ENCODE measurements at regions not wholly inside any gene's neighbourhood (a gene's known extent, or its start where the extent isn't known, plus 50 kb on each side); places are given as distances from the start of the nearest gene placed in this dataset.
A peak's percentile ranks its signal among the peaks of the same experiment; 100 is the strongest.

DNA sequence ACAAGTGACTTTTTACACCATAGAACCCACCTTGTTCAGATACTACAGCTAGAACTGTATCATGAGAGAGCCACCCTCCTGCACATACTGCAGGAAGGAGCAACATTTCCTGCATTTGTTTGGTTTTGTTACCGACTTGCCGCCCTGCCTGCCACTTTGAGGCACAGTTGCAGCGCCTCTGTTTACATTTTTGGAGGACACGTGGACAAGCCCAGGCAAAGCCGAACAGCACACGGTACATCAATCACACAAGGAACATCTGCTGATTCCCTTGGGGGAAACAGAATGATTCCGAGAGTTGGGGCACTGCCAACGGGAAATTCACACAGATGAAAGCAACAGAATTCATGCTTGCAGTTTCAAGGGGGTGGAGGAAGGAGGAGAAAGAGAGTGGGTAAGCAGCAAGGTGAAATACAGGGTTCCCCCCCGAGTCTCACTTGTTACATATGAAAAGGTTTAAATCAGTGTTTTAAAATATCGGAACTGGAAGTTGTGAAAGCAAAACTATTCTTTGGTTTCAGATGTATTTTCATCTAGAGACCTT lies 110.7 kb downstream of the BTG1 start:
- ATAC-seq (replicated peaks) (peak; percentile 46), DNase-seq (peak; percentile 29 to 39 (median 35))
- peak overlapping the region; percentile 89 to 92 for H3K4me3 Mint-ChIP-seq
- peak overlapping the region; percentile 98 to 99 for H3K27ac Mint-ChIP-seq
- no peaks in the 10 kb centered on the region for H3K36me3 Mint-ChIP-seq (ENCODE audit: insufficient read depth)
- no peaks in the 10 kb centered on the region for H3K9me3 Mint-ChIP-seq
- H3K4me1 Mint-ChIP-seq (ENCODE audit: low read depth in 2 of 2) = peaks cover 58 to 75% of the 10 kb centered on the region in 2 donors
- H3K27me3 Mint-ChIP-seq = no peaks in the 10 kb centered on the region

GRCh38 chr12:92034083-92034482 lies 111.6 kb downstream of the BTG1 start:
- Mint-ChIP-seq H3K9me3 (no peaks in the 10 kb centered on the region), H3K27ac (peak overlapping the region; percentile 98 to 99), H3K4me3 (peak overlapping the region in 1 of 2 donors; percentile 92), H3K4me1 (ENCODE audit: low read depth in 2 of 2) (peaks cover 66 to 83% of the 10 kb centered on the region in 2 donors), H3K36me3 (ENCODE audit: insufficient read depth) (no peaks in the 10 kb centered on the region), H3K27me3 (no peaks in the 10 kb centered on the region)
- DNase-seq = no peak
- no peak for ATAC-seq (replicated peaks)

DNA sequence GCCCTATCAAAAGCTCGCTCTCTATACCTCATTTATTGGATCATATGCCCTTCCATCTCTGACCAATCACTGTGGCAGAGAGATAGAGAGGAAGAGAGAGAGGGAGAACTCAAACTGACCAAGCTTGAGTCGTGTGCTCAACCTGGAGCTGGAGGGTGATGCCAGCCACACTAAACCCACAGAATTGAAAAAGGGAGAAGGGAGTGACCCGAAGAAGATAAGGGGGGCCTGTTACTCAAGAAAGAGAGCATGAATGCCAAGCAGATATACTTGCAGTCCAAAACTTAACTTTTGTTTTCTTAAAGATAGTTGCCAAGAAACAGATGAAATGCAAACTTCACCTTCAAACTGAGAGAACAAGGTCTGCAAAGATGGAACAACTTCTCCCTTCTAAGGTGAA lies 112.7 kb downstream of the BTG1 start:
- DNase-seq (no peak), ATAC-seq (replicated peaks) (no peak)
- Mint-ChIP-seq H3K27ac (peak overlapping the region; percentile 83 to 99), H3K4me1 (ENCODE audit: low read depth in 2 of 2) (peaks cover 67 to 86% of the 10 kb centered on the region in 2 donors), H3K36me3 (ENCODE audit: insufficient read depth) (no peaks in the 10 kb centered on the region), H3K4me3 (peak overlapping the region; percentile 35 to 36), H3K9me3 (no peaks in the 10 kb centered on the region), H3K27me3 (no peaks in the 10 kb centered on the region)

DNA sequence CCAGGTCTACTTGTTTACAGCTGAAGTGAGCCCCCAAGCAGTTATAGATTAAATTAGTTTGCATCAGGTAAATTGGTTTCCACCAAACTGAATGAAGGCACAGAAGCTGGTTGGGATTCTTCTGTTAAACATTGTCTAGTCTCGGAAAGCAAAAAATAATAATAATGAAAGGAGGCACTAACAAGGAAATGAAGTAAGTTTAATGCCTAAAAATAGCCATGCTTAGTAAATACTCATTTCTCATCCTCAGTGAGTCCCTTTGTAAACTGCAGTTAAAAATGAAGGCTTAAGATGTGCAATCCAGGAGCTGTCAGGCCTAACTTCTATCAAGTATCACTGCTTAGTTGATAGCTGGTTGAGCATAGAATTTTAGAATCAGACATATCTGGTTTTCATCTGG lies 113.5 kb downstream of the BTG1 start:
- ATAC-seq (replicated peaks) = no peak
- Mint-ChIP-seq H3K4me3 (peak overlapping the region; percentile 44 to 75), H3K27me3 (no peaks in the 10 kb centered on the region), H3K4me1 (ENCODE audit: low read depth in 2 of 2) (peaks cover 65 to 84% of the 10 kb centered on the region in 2 donors), H3K36me3 (ENCODE audit: insufficient read depth) (no peaks in the 10 kb centered on the region), H3K9me3 (no peaks in the 10 kb centered on the region), H3K27ac (peak overlapping the region; percentile 83 to 99)
- DNase-seq = no peak

DNA sequence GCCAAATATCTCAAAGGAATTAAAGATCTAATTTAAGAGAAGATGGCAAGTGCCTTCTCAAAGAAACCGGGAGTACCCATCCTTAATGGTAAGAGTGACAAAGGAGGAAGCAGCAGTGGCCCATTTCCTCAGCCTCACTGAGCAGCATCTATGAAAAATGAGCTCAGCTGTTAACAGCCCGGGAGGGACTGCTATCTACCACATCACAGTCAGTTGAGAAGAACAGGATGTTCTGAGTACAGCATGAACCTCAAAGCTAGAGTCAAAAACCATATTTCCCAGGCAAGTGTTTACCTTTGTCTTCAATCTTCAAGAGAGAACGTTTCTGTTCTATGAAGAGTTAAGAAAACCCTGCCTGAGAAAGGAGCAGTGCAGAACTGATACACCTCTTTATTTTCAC lies 115.0 kb downstream of the BTG1 start:
- H3K4me3 Mint-ChIP-seq = peak overlapping the region; percentile 64 to 75
- peaks cover 56 to 77% of the 10 kb centered on the region in 2 donors for H3K4me1 Mint-ChIP-seq (ENCODE audit: low read depth in 2 of 2)
- H3K9me3 Mint-ChIP-seq = no peaks in the 10 kb centered on the region
- H3K27me3 Mint-ChIP-seq = no peaks in the 10 kb centered on the region
- DNase-seq (peak; percentile 54 to 56 (median 54)), ATAC-seq (replicated peaks) (peak; percentile 92)
- H3K27ac Mint-ChIP-seq = peak overlapping the region; percentile 83 to 99
- H3K36me3 Mint-ChIP-seq (ENCODE audit: insufficient read depth) = no peaks in the 10 kb centered on the region

DNA sequence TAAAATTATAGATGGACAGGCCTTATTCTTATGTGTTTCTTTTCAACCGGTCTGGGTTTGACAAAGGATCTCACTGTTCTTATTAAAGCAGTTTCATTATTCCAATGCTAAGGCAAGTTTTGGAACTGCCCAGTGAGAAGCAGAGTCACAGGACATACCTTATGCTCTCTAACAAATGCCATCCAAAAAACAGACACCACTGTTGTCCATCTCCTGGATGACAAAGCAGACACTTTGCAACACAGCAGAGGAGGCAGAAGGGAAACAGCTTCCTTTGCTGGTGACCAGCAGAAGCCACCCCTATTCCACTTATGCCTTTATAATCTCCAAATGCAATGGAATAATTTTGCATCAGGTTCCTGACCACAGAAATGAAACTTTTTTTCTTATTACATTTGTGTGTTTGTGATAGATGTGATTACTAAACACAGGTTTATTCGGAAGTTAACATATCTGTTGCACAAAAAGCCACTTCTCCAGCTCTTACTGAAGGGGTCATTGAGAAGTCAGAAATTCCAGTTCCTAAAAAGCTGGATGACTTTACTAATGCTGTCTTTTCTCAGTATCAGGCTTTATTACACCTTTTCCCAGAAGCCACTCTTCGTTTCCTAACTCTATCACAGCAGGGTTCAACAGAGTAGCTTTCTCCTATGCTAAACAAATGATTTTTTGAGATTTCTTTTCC lies 115.6 kb downstream of the BTG1 start:
- peak overlapping the region; percentile 83 to 99 for H3K27ac Mint-ChIP-seq
- DNase-seq = no peak
- peaks cover 51 to 71% of the 10 kb centered on the region in 2 donors for H3K4me1 Mint-ChIP-seq (ENCODE audit: low read depth in 2 of 2)
- no peaks in the 10 kb centered on the region for H3K9me3 Mint-ChIP-seq
- ATAC-seq (replicated peaks) = peak; percentile 1
- peak overlapping the region; percentile 64 to 75 for H3K4me3 Mint-ChIP-seq
- H3K27me3 Mint-ChIP-seq = no peaks in the 10 kb centered on the region
- H3K36me3 Mint-ChIP-seq (ENCODE audit: insufficient read depth) = no peaks in the 10 kb centered on the region

DNA sequence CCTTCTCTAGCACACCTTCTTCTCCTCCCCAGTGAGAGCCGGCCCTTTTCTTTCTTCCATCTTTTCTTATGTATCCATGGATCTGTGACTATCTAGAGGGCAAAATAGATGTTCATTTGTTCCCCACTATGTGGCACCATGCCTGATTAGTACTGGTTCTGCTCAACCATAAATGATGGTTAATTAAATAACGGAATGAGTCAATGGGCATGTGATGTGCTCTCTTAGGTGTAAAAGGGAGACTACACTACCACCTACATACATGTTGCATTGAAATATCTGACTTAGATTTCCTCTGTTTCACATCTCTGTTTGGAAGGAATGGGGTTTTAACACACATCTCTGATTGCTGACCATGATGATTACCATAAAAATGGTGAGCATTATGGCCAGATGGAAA lies 116.5 kb downstream of the BTG1 start:
- DNase-seq (no peak), ATAC-seq (replicated peaks) (no peak)
- H3K27me3 Mint-ChIP-seq = no peaks in the 10 kb centered on the region
- no peaks in the 10 kb centered on the region for H3K9me3 Mint-ChIP-seq
- H3K4me1 Mint-ChIP-seq (ENCODE audit: low read depth in 2 of 2) = peaks cover 45 to 62% of the 10 kb centered on the region in 2 donors
- H3K36me3 Mint-ChIP-seq (ENCODE audit: insufficient read depth) = no peaks in the 10 kb centered on the region
- peak overlapping the region in 1 of 2 donors; percentile 75 for H3K4me3 Mint-ChIP-seq
- H3K27ac Mint-ChIP-seq = peak overlapping the region; percentile 83 to 99

DNA sequence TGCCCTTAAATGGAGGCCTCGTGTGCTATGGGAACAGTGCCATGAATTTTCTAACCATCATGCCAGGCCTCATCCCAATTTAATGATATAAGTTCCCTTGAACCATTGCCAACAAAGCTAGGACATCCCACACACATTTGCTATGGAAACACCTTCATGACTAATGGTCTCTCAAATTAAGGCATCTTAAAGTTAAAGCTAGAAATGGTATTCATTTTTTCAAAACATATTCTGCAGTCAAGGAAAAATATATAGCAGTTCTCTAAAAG lies 117.3 kb downstream of the BTG1 start:
- H3K4me3 Mint-ChIP-seq = no peak overlapping the region
- no peaks in the 10 kb centered on the region for H3K9me3 Mint-ChIP-seq
- H3K27me3 Mint-ChIP-seq = no peaks in the 10 kb centered on the region
- H3K27ac Mint-ChIP-seq = peak overlapping the region; percentile 83 to 99
- no peaks in the 10 kb centered on the region for H3K36me3 Mint-ChIP-seq (ENCODE audit: insufficient read depth)
- ATAC-seq (replicated peaks) (no peak), DNase-seq (no peak)
- H3K4me1 Mint-ChIP-seq (ENCODE audit: low read depth in 2 of 2) = peaks cover 42 to 57% of the 10 kb centered on the region in 2 donors

DNA sequence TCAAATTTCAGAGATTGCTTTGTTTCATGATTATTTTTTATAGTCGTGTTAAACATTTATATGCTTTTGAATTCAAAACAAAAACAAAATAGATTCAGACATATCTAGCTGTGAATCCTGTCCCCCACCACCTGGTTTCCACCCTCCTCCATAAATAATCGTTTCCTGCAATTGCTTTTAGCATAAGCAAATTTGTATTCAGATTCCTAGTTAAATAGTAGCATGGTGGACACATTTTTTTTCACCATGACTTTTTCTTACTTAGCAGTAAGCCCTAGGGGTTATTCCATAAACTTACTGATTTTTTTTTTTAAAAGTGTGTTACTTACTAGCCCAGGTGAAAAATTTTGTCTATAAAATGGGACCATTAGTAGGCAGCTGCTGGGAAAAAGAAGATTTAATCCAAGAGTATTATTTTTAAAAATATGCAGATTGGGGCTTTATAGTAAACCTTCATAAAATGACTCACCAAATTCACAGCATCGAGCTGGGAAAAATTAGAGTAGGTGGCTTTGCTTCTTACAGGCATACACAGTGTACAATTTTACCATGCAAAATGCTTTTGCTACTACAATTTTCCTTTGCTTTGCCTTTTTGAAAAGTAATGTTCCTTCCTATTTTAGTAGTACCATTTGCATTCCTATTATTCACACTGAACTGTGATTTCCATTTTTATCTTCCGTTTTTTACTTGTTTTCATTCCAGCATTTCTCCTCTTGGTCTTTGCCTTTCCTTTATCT lies 117.8 kb downstream of the BTG1 start:
- ATAC-seq (replicated peaks) (no peak), DNase-seq (no peak)
- H3K4me1 Mint-ChIP-seq (ENCODE audit: low read depth in 2 of 2) = peaks cover 41 to 55% of the 10 kb centered on the region in 2 donors
- H3K27me3 Mint-ChIP-seq = no peaks in the 10 kb centered on the region
- no peak overlapping the region for H3K4me3 Mint-ChIP-seq
- H3K9me3 Mint-ChIP-seq = no peaks in the 10 kb centered on the region
- peak overlapping the region; percentile 2 to 99 for H3K27ac Mint-ChIP-seq
- peaks cover 3% of the 10 kb centered on the region for H3K36me3 Mint-ChIP-seq (ENCODE audit: insufficient read depth)

GRCh38 chr12:92027243-92027642 lies 118.4 kb downstream of the BTG1 start:
- H3K4me1 Mint-ChIP-seq (ENCODE audit: low read depth in 2 of 2) = peaks cover 38 to 49% of the 10 kb centered on the region in 2 donors
- peaks cover 3% of the 10 kb centered on the region for H3K36me3 Mint-ChIP-seq (ENCODE audit: insufficient read depth)
- no peaks in the 10 kb centered on the region for H3K9me3 Mint-ChIP-seq
- no peaks in the 10 kb centered on the region for H3K27me3 Mint-ChIP-seq
- H3K4me3 Mint-ChIP-seq = peak overlapping the region in 1 of 2 donors; percentile 49
- ATAC-seq (replicated peaks) = no peak
- peak overlapping the region; percentile 2 to 10 for H3K27ac Mint-ChIP-seq
- DNase-seq = no peak

GRCh38 chr12:92025462-92026207 lies 120.0 kb downstream of the BTG1 start:
- no peaks in the 10 kb centered on the region for H3K27me3 Mint-ChIP-seq
- H3K4me3 Mint-ChIP-seq = no peak overlapping the region
- ATAC-seq (replicated peaks) (no peak), DNase-seq (no peak)
- no peaks in the 10 kb centered on the region for H3K9me3 Mint-ChIP-seq
- peaks cover 30 to 38% of the 10 kb centered on the region in 2 donors for H3K4me1 Mint-ChIP-seq (ENCODE audit: low read depth in 2 of 2)
- peaks cover 3% of the 10 kb centered on the region for H3K36me3 Mint-ChIP-seq (ENCODE audit: insufficient read depth)
- H3K27ac Mint-ChIP-seq = no peak overlapping the region

- no peaks in the 10 kb centered on the region for H3K27me3 Mint-ChIP-seq
- H3K4me3 Mint-ChIP-seq = no peak overlapping the region
- H3K9me3 Mint-ChIP-seq = peaks cover 0 to 2% of the 10 kb centered on the region in 2 donors
These were observed 123.6 kb downstream of the BTG1 start for GRCh38 chr12:92022093-92022492.

GRCh38 chr12:92021666-92022035 lies 124.0 kb downstream of the BTG1 start:
- Mint-ChIP-seq H3K4me3 (no peak overlapping the region), H3K27me3 (no peaks in the 10 kb centered on the region), H3K9me3 (peaks cover 0 to 2% of the 10 kb centered on the region in 2 donors), H3K36me3 (ENCODE audit: insufficient read depth) (peaks cover 3% of the 10 kb centered on the region), H3K27ac (no peak overlapping the region), H3K4me1 (ENCODE audit: low read depth in 2 of 2) (peaks cover 4 to 7% of the 10 kb centered on the region in 2 donors)
- DNase-seq = no peak
- no peak for ATAC-seq (replicated peaks)

More at GRCh38 chr12:92022093-92022492, 123.6 kb downstream of the BTG1 start:
- ATAC-seq (replicated peaks) (no peak), DNase-seq (no peak)
- Mint-ChIP-seq H3K4me1 (ENCODE audit: low read depth in 2 of 2) (peaks cover 5 to 8% of the 10 kb centered on the region in 2 donors), H3K27ac (no peak overlapping the region), H3K36me3 (ENCODE audit: insufficient read depth) (peaks cover 3% of the 10 kb centered on the region)
